Activated B cell treated with CpG ODN at 0.5 μM for 24 hours (primary cell): ENCODE measurements at regions not wholly inside any gene's neighbourhood (a gene's known extent, or its start where the extent isn't known, plus 50 kb on each side); places are given as distances from the start of the nearest gene placed in this dataset.

Source experiments
- ATAC-seq: fragments of 200-7000 bp; cut with Tn5 transposase; one replicate; pipeline ENCODE4 v1.10.0; 2021; ENCODE audit warnings: low read depth, mild to moderate bottlenecking, moderate library complexity
- CTCF ChIA-PET: fragments of 350-600 bp; sonication (Branson Sonifier 250); formaldehyde crosslinking; loops from one replicate; lab custom pipeline; 2021; ENCODE audit warnings: antibody characterized with exemption; lab: Charles Lee
- POLR2A ChIA-PET: fragments of 350-600 bp; sonication (Branson Sonifier 250); formaldehyde crosslinking; loops from one replicate; lab custom pipeline; 2021; ENCODE audit warnings: antibody characterized with exemption; lab: Charles Lee
- DNase-seq: peaks from one replicate; pipeline ENCODE4 v3.0.0; 2022
- H3K27ac Mint-ChIP-seq: one replicate; pipeline ENCODE4 v1.8.0; 2020; ENCODE audit warnings: mixed read lengths
- H3K27me3 Mint-ChIP-seq: one replicate; pipeline ENCODE4 v1.8.0; 2021; ENCODE audit warnings: mixed read lengths
- H3K36me3 Mint-ChIP-seq: one replicate; pipeline ENCODE4 v1.8.0; 2021; ENCODE audit warnings: low read depth, mixed read lengths
- H3K4me1 Mint-ChIP-seq: one replicate; pipeline ENCODE4 v1.8.0; 2021; ENCODE audit warnings: mixed read lengths
- H3K4me3 Mint-ChIP-seq: one replicate; pipeline ENCODE4 v1.8.0; 2020; ENCODE audit warnings: mild to moderate bottlenecking, mixed read lengths
- H3K9me3 Mint-ChIP-seq: one replicate; pipeline ENCODE4 v1.8.0; 2020; ENCODE audit warnings: mixed read lengths
- intact Hi-C: fragments of 100-400 bp; cut with micrococcal nuclease; formaldehyde crosslinking; loops from one replicate; pipeline ENCODE4 v1.15.1; 2024
- TF ChIP-seq, protein P1 (sequence below): fragments of 200-600 bp; IDR thresholded peaks from one replicate; pipeline ENCODE4 v1.8.0; 2022; ENCODE audit warnings: antibody characterized with exemption, mild to moderate bottlenecking

- peaks cover 2% of the 10 kb centered on the region for H3K9me3 Mint-ChIP-seq
- no peak for ATAC-seq
- intact Hi-C loops, result no loop called here
- POLR2A ChIA-PET, result no interaction called here
- H3K4me3 Mint-ChIP-seq, result no peak overlapping the region
- no peak overlapping the region for H3K27ac Mint-ChIP-seq
- TF ChIP-seq, protein P1, sequence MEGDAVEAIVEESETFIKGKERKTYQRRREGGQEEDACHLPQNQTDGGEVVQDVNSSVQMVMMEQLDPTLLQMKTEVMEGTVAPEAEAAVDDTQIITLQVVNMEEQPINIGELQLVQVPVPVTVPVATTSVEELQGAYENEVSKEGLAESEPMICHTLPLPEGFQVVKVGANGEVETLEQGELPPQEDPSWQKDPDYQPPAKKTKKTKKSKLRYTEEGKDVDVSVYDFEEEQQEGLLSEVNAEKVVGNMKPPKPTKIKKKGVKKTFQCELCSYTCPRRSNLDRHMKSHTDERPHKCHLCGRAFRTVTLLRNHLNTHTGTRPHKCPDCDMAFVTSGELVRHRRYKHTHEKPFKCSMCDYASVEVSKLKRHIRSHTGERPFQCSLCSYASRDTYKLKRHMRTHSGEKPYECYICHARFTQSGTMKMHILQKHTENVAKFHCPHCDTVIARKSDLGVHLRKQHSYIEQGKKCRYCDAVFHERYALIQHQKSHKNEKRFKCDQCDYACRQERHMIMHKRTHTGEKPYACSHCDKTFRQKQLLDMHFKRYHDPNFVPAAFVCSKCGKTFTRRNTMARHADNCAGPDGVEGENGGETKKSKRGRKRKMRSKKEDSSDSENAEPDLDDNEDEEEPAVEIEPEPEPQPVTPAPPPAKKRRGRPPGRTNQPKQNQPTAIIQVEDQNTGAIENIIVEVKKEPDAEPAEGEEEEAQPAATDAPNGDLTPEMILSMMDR, result no peak
- no peak for DNase-seq
- H3K36me3 Mint-ChIP-seq, result no peaks in the 10 kb centered on the region
- H3K27me3 Mint-ChIP-seq, result no peaks in the 10 kb centered on the region
- H3K4me1 Mint-ChIP-seq, result no peaks in the 10 kb centered on the region
- CTCF ChIA-PET, result no interaction called here
Observed at GRCh38 chr7:72466797-72467196, 54.7 kb upstream of the CALN1 start.

DNA sequence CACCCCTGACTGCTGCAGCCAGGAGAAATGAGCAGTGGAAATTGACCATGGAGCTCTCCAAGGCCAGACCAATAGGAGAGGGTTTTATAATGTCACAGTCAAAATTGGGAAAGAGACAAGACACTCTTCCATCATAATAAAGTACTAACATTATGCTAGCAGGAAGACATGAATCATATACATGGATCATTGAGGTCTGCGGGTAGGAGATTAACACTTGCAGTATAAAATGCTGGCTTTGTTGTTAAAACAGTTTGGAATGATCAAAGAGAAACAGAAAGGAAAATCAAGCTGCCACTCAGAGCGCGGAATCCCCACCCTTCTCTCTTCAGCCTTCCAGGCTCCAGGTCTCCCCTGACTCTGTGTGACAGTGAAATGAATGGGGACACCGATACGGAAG, 53.4 kb upstream of the CALN1 start:
- Mint-ChIP-seq H3K4me3 (no peak overlapping the region), H3K27ac (no peak overlapping the region), H3K4me1 (no peaks in the 10 kb centered on the region), H3K36me3 (no peaks in the 10 kb centered on the region), H3K27me3 (no peaks in the 10 kb centered on the region), H3K9me3 (peaks cover 2% of the 10 kb centered on the region)
- POLR2A ChIA-PET, result no interaction called here
- CTCF ChIA-PET, result no interaction called here
- intact Hi-C loops, result no loop called here
- ATAC-seq, result no peak
- TF ChIP-seq, protein P1, result no peak
- no peak for DNase-seq

- Mint-ChIP-seq H3K4me1 (no peaks in the 10 kb centered on the region), H3K4me3 (no peak overlapping the region), H3K27me3 (no peaks in the 10 kb centered on the region), H3K27ac (no peak overlapping the region), H3K9me3 (no peaks in the 10 kb centered on the region), H3K36me3 (no peaks in the 10 kb centered on the region)
- DNase-seq, result no peak
- POLR2A ChIA-PET, result no interaction called here
- intact Hi-C loops, result no loop called here
- ATAC-seq, result no peak
- TF ChIP-seq, protein P1, result no peak
- CTCF ChIA-PET, result no interaction called here
Observed at GRCh38 chr7:72462311-72462710, 50.2 kb upstream of the CALN1 start.
